B cell (primary cell): ENCODE measurements at regions not wholly inside any gene's neighbourhood (a gene's known extent, or its start where the extent isn't known, plus 50 kb on each side); places are given as distances from the start of the nearest gene placed in this dataset.

Experiments used
- ATAC-seq: fragments of 200-7000 bp; cut with Tn5 transposase; one replicate; pipeline ENCODE4 v1.10.0; 2021; ENCODE audit warnings: low read depth, mild to moderate bottlenecking, moderate number of reproducible peaks, moderate library complexity
- CTCF ChIA-PET: fragments of 350-600 bp; sonication (Branson Sonifier 250); formaldehyde crosslinking; loops from one replicate; lab custom pipeline; 2021; ENCODE audit warnings: antibody characterized with exemption, inconsistent platforms; lab: Charles Lee
- POLR2A ChIA-PET: fragments of 350-600 bp; sonication (Branson Sonifier 250); formaldehyde crosslinking; loops from one replicate; lab custom pipeline; 2021; ENCODE audit warnings: antibody characterized with exemption; lab: Charles Lee
- DNase-seq: peaks from one replicate; pipeline ENCODE4 v3.0.0; 2013
- H2AFZ ChIP-seq: 2 replicates; pipeline ENCODE4 v1.6.1; 2012; ENCODE audit warnings: mild to moderate bottlenecking, low read depth, low read length; ENCODE audit not compliant: insufficient read depth, poor library complexity, severe bottlenecking
- H3K27ac ChIP-seq, 2 donors: 1 replicate in 1 of 2; 2 replicates in 1 of 2; pipeline ENCODE4 v1.5.1; 2012 to 2013; ENCODE audit warnings: low read length in 2 of 2, mild to moderate bottlenecking in 2 of 2, moderate library complexity in 1 of 2
- H3K27me3 ChIP-seq, 4 experiments: fragments of 200-600 bp in 1 of 4; sonication (generic) in 1 of 4; replicated peaks in 1 of 4; 1 replicate in 2 of 4; 2 replicates in 2 of 4; pipeline versions ENCODE4 v1.6.1 to v1.7.0; 2013 to 2016; ENCODE audit warnings: low read length in 3 of 4, mild to moderate bottlenecking in 2 of 4, mixed read lengths in 1 of 4, moderate library complexity in 1 of 4; ENCODE audit not compliant: insufficient read depth in 4 of 4, control insufficient read depth in 3 of 4; ENCODE audit errors: control extremely low read depth in 1 of 4
- H3K36me3 ChIP-seq, 2 experiments: replicated peaks in 1 of 2; 1 replicate in 1 of 2; 2 replicates in 1 of 2; pipeline versions ENCODE4 v1.6.1 to v1.7.1; 2013; ENCODE audit warnings: low read length in 1 of 2; ENCODE audit not compliant: insufficient read depth in 2 of 2, control insufficient read depth in 1 of 2; ENCODE audit errors: control extremely low read depth in 1 of 2, extremely low read depth in 1 of 2
- H3K4me1 ChIP-seq, 2 donors: fragments of 200-600 bp in 1 of 2; sonication (generic) in 1 of 2; 1 replicate in 1 of 2; 2 replicates in 1 of 2; pipeline versions ENCODE4 v1.5.1 to v1.6.1; 2013 to 2017; ENCODE audit warnings: low read length in 2 of 2; ENCODE audit not compliant: control insufficient read depth in 2 of 2, insufficient read depth in 2 of 2
- H3K4me2 ChIP-seq: replicated peaks from 2 replicates; pipeline ENCODE3; 2012; ENCODE audit warnings: mild to moderate bottlenecking, low read depth, low read length; ENCODE audit not compliant: poor library complexity, severe bottlenecking
- H3K4me3 ChIP-seq, 5 experiments: fragments of 200-600 bp in 1 of 5; sonication (generic) in 1 of 5; 1 replicate in 3 of 5; 2 replicates in 2 of 5; pipeline versions ENCODE4 v1.5.1 to v1.7.0; 2011 to 2016; ENCODE audit warnings: low read length in 4 of 5, mild to moderate bottlenecking in 4 of 5, low read depth in 2 of 5, control low read depth in 1 of 5, moderate library complexity in 1 of 5; ENCODE audit not compliant: insufficient read depth in 1 of 5; ENCODE audit errors: control extremely low read depth in 1 of 5, extremely low read depth in 1 of 5
- H3K79me2 ChIP-seq: fragments of 200-600 bp; sonication (generic); one replicate; pipeline ENCODE4 v1.6.0; 2016; ENCODE audit warnings: low read length; ENCODE audit not compliant: control insufficient read depth, insufficient read depth
- H3K9ac ChIP-seq: fragments of 200-600 bp; sonication (generic); 2 replicates; pipeline ENCODE4 v1.6.1; 2017; ENCODE audit warnings: mild to moderate bottlenecking, low read length, moderate library complexity
- H3K9me3 ChIP-seq, 3 donors: one replicate each; pipeline versions ENCODE4 v1.6.1 to v1.7.1; 2013; ENCODE audit warnings: low read length in 2 of 3; ENCODE audit not compliant: control insufficient read depth in 2 of 3, insufficient read depth in 1 of 3; ENCODE audit errors: control extremely low read depth in 1 of 3
- H4K20me1 ChIP-seq: 2 replicates; pipeline ENCODE4 v1.6.0; 2012; ENCODE audit warnings: mild to moderate bottlenecking, low read length; ENCODE audit not compliant: insufficient read depth, control insufficient read depth, poor library complexity, severe bottlenecking
- H3K27ac Mint-ChIP-seq: one replicate; pipeline ENCODE4 v1.8.0; 2021; ENCODE audit warnings: mixed read lengths
- H3K27me3 Mint-ChIP-seq: one replicate; pipeline ENCODE4 v1.8.0; 2021; ENCODE audit warnings: mixed read lengths
- H3K4me1 Mint-ChIP-seq: one replicate; pipeline ENCODE4 v1.8.0; 2021; ENCODE audit warnings: mixed read lengths
- H3K4me3 Mint-ChIP-seq: one replicate; pipeline ENCODE4 v1.8.0; 2021; ENCODE audit warnings: mixed read lengths
- H3K9me3 Mint-ChIP-seq: one replicate; pipeline ENCODE4 v1.8.0; 2022; ENCODE audit warnings: mixed read lengths; ENCODE audit not compliant: insufficient read depth
- EZH2 ChIP-seq: IDR thresholded peaks from 2 replicates; pipeline ENCODE4 v1.6.1; 2012; ENCODE audit warnings: borderline replicate concordance, low read depth, mild to moderate bottlenecking, moderate library complexity, low read length; ENCODE audit not compliant: insufficient read depth, poor library complexity, severe bottlenecking
- WGBS: methylation state at CpG from one replicate; pipeline ENCODE4 v1.1.5; 2013; ENCODE audit warnings: missing lambda C conversion rate; ENCODE audit not compliant: insufficient coverage; 5-methylcytosine and 5-hydroxymethylcytosine counted together
- intact Hi-C: fragments of 100-400 bp; cut with micrococcal nuclease; formaldehyde crosslinking; loops from one replicate; pipeline ENCODE4 v1.10.0; 2022
- TF ChIP-seq, protein P1 (sequence below): fragments of 200-600 bp; IDR thresholded peaks from one replicate; pipeline ENCODE4 v1.8.0; 2022; ENCODE audit warnings: antibody characterized with exemption, mild to moderate bottlenecking

GRCh38 chr15:37652646-37653417 is 281.6 kb upstream of the TMCO5A start:
- ChIA-PET CTCF (no interaction called here), POLR2A (no interaction called here)
- no peaks in the 10 kb centered on the region for H3K27me3 Mint-ChIP-seq
- no peak overlapping the region for H3K4me3 ChIP-seq
- DNase-seq (no peak), ATAC-seq (no peak)
- H3K27ac ChIP-seq: no peak overlapping the region
- intact Hi-C loops: no loop called here
- H3K9me3 Mint-ChIP-seq: peaks cover 5% of the 10 kb centered on the region
- H3K4me1 ChIP-seq: no peaks in the 10 kb centered on the region
- H2AFZ ChIP-seq: no peak overlapping the region
- no peaks in the 10 kb centered on the region for H4K20me1 ChIP-seq
- H3K4me2 ChIP-seq: no peak overlapping the region
- no peak overlapping the region for H3K4me3 Mint-ChIP-seq
- peaks cover 2 to 4% (median 3%) of the 10 kb centered on the region in 3 donors for H3K9me3 ChIP-seq
- no peaks in the 10 kb centered on the region for H3K4me1 Mint-ChIP-seq
- no peak for TF ChIP-seq EZH2
- TF ChIP-seq, protein P1, sequence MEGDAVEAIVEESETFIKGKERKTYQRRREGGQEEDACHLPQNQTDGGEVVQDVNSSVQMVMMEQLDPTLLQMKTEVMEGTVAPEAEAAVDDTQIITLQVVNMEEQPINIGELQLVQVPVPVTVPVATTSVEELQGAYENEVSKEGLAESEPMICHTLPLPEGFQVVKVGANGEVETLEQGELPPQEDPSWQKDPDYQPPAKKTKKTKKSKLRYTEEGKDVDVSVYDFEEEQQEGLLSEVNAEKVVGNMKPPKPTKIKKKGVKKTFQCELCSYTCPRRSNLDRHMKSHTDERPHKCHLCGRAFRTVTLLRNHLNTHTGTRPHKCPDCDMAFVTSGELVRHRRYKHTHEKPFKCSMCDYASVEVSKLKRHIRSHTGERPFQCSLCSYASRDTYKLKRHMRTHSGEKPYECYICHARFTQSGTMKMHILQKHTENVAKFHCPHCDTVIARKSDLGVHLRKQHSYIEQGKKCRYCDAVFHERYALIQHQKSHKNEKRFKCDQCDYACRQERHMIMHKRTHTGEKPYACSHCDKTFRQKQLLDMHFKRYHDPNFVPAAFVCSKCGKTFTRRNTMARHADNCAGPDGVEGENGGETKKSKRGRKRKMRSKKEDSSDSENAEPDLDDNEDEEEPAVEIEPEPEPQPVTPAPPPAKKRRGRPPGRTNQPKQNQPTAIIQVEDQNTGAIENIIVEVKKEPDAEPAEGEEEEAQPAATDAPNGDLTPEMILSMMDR: no peak
- no peak overlapping the region for H3K27ac Mint-ChIP-seq
- no peaks in the 10 kb centered on the region for H3K79me2 ChIP-seq
- no peaks in the 10 kb centered on the region for H3K27me3 ChIP-seq
- H3K36me3 ChIP-seq: no peaks in the 10 kb centered on the region
- 84% methylated on average over 2 of the region's 2 CpGs for WGBS
- no peak overlapping the region for H3K9ac ChIP-seq

DNA sequence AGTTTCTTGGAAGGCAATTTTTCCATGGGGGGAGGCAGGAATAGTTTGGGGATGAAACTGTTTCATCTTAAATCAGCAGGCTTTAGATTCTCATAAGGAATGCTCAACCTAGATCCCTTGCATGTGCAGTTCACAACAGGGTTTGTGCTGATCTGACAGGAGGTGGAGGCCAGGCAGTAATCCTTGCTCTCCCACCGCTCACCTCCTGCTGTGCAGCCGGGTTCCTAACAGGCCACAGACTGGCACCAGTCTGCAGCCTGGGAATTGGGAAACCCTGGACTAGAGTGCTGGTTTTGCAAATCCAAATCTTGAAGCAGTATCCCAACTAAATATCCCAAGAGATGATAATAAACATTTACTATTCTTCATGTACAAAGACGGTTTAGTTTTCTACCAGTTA is 256.3 kb upstream of the TMCO5A start:
- H3K4me1 Mint-ChIP-seq: no peaks in the 10 kb centered on the region
- H3K27me3 Mint-ChIP-seq: no peaks in the 10 kb centered on the region
- ChIA-PET CTCF (no interaction called here), POLR2A (no interaction called here)
- H3K4me3 ChIP-seq: no peak overlapping the region
- no peak overlapping the region for H3K4me3 Mint-ChIP-seq
- no peak for ATAC-seq
- H3K9me3 ChIP-seq: no peaks in the 10 kb centered on the region
- no peak for DNase-seq
- no peaks in the 10 kb centered on the region for H3K79me2 ChIP-seq
- no peak overlapping the region for H3K9ac ChIP-seq
- H3K27me3 ChIP-seq: no peaks in the 10 kb centered on the region
- no peaks in the 10 kb centered on the region for H4K20me1 ChIP-seq
- TF ChIP-seq, protein P1: no peak
- no peak for TF ChIP-seq EZH2
- intact Hi-C loops: no loop called here
- no peak overlapping the region for H2AFZ ChIP-seq
- no peak overlapping the region for H3K27ac ChIP-seq
- no peak overlapping the region for H3K27ac Mint-ChIP-seq
- WGBS: 94% methylated on average over 2 of the region's 3 CpGs
- no peak overlapping the region for H3K4me2 ChIP-seq
- H3K9me3 Mint-ChIP-seq: no peaks in the 10 kb centered on the region
- H3K36me3 ChIP-seq: no peaks in the 10 kb centered on the region
- H3K4me1 ChIP-seq: no peaks in the 10 kb centered on the region
